ENCODE measurements at regions not wholly inside any gene's neighbourhood (a gene's known extent, or its start where the extent isn't known, plus 50 kb on each side); places are given as distances from the start of the nearest gene placed in this dataset.

GRCh38 chr21:38937844-38938243 is 132.1 kb downstream of the ETS2 start:
- Histone ChIP-seq H2BK20ac (ENCODE audit: low read depth, low read length, poor library complexity, severe bottlenecking) (no peak overlapping the region), H3K14ac (ENCODE audit: insufficient read depth, low read length) (no peak overlapping the region), H4K5ac (ENCODE audit: insufficient read length, low read depth, low read length) (no peak overlapping the region), H2BK120ac (ENCODE audit: low read depth, low read length, poor library complexity, severe bottlenecking) (no peak overlapping the region), H3K9ac (ENCODE audit: extremely low read depth, insufficient read length, low read length) (no peak overlapping the region), H3K23ac (ENCODE audit: insufficient read length, low read depth, low read length) (no peak overlapping the region), H2BK5ac (ENCODE audit: insufficient read length, low read length) (no peak overlapping the region), H2AFZ (ENCODE audit: low read length) (no peak overlapping the region), H3K18ac (ENCODE audit: insufficient read length, low read depth, low read length) (no peak overlapping the region), H3T11ph (ENCODE audit: low read length) (no peak overlapping the region), H3K23me2 (ENCODE audit: insufficient read length, low read depth, low read length, poor library complexity, severe bottlenecking) (no peaks in the 10 kb centered on the region), H3K79me1 (ENCODE audit: insufficient read depth, low read depth, low read length, poor library complexity, severe bottlenecking) (no peaks in the 10 kb centered on the region), H2BK12ac (ENCODE audit: insufficient read length, low read depth, low read length) (no peak overlapping the region), H3K4me2 (ENCODE audit: insufficient read depth, insufficient read length, low read length) (no peak overlapping the region), H4K91ac (ENCODE audit: insufficient read length, low read depth, low read length) (no peak overlapping the region), H2AK5ac (ENCODE audit: insufficient read length, low read length) (no peak overlapping the region), H3K56ac (ENCODE audit: insufficient read length, low read depth, low read length) (no peak overlapping the region), H3K27ac (ENCODE audit: insufficient read length, low read depth, low read length) (no peak overlapping the region), H4K8ac (replicated peaks; ENCODE audit: insufficient read length, low read depth, low read length) (no peak overlapping the region), H3K4me1 (ENCODE audit: insufficient read depth, low read length) (no peaks in the 10 kb centered on the region), H3K9me3 (ENCODE audit: control insufficient read depth, low read depth, low read length) (no peaks in the 10 kb centered on the region), H4K20me1 (ENCODE audit: control insufficient read depth, insufficient read depth, insufficient read length) (no peaks in the 10 kb centered on the region), H3K27me3 (ENCODE audit: insufficient read depth, low read length) (no peaks in the 10 kb centered on the region), H3K4ac (ENCODE audit: low read depth, low read length) (no peak overlapping the region), H2BK15ac (ENCODE audit: low read depth, low read length) (no peak overlapping the region), H3K79me2 (ENCODE audit: insufficient read depth, low read length) (no peaks in the 10 kb centered on the region)
- Mint-ChIP-seq H3K4me3 (no peak overlapping the region), H3K27ac (no peak overlapping the region), H3K9me3 (peaks cover 17 to 23% of the 10 kb centered on the region in 2 experiments; a peak in 4 of 5 replicates), H3K27me3 (ENCODE audit: low read depth) (no peaks in the 10 kb centered on the region; the same call in none of the 2 replicates), H3K36me3 (ENCODE audit: insufficient read depth in 1 of 3, low read depth in 3 of 3) (peaks cover 2 to 18% (median 16%) of the 10 kb centered on the region in 3 experiments; a peak in 5 of 7 replicates), H3K4me1 (peaks cover 10 to 13% of the 10 kb centered on the region in 2 experiments)
- TF ChIP-seq, protein P1, sequence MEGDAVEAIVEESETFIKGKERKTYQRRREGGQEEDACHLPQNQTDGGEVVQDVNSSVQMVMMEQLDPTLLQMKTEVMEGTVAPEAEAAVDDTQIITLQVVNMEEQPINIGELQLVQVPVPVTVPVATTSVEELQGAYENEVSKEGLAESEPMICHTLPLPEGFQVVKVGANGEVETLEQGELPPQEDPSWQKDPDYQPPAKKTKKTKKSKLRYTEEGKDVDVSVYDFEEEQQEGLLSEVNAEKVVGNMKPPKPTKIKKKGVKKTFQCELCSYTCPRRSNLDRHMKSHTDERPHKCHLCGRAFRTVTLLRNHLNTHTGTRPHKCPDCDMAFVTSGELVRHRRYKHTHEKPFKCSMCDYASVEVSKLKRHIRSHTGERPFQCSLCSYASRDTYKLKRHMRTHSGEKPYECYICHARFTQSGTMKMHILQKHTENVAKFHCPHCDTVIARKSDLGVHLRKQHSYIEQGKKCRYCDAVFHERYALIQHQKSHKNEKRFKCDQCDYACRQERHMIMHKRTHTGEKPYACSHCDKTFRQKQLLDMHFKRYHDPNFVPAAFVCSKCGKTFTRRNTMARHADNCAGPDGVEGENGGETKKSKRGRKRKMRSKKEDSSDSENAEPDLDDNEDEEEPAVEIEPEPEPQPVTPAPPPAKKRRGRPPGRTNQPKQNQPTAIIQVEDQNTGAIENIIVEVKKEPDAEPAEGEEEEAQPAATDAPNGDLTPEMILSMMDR (conservative IDR thresholded peaks at IDR 0.05), result no peak
- DNase-seq, result no peak
- WGBS (ENCODE audit: extremely low coverage, insufficient read length, low lambda C conversion rate), result no CpG with 5 or more reads among the region's 3 CpGs
